DND-41 (cell line): ENCODE measurements at regions not wholly inside any gene's neighbourhood (a gene's known extent, or its start where the extent isn't known, plus 50 kb on each side); places are given as distances from the start of the nearest gene placed in this dataset.

Experiments used
- ATAC-seq: fragments of 200-7000 bp; cut with Tn5 transposase; 3 replicates; pipeline ENCODE4 v1.9.1; 2021; ENCODE audit warnings: low read depth; ENCODE audit not compliant: insufficient read depth
- DNase-seq: peaks from one replicate; pipeline ENCODE4 v3.0.0-alpha.2; 2020
- H2AFZ ChIP-seq: 2 replicates; pipeline ENCODE4 v1.6.0; 2012; ENCODE audit warnings: low read depth, low read length
- H3K27ac ChIP-seq: 2 replicates; pipeline ENCODE4 v1.5.1; 2012; ENCODE audit warnings: low read length, inconsistent platforms
- H3K27me3 ChIP-seq: fragments of 200-600 bp; sonication (generic); 2 replicates; pipeline ENCODE4 v1.6.0; 2012; ENCODE audit warnings: low read length, mild to moderate bottlenecking, inconsistent platforms; ENCODE audit not compliant: insufficient read depth, poor library complexity
- H3K36me3 ChIP-seq: 2 replicates; pipeline ENCODE4 v1.5.1; 2012; ENCODE audit warnings: low read length, inconsistent platforms; ENCODE audit not compliant: insufficient read depth
- H3K4me1 ChIP-seq: 2 replicates; pipeline ENCODE4 v1.5.1; 2012; ENCODE audit warnings: mild to moderate bottlenecking, low read length; ENCODE audit not compliant: insufficient read depth
- H3K4me2 ChIP-seq: 2 replicates; pipeline ENCODE4 v1.6.0; 2012; ENCODE audit warnings: mild to moderate bottlenecking, moderate library complexity, low read length, inconsistent platforms; ENCODE audit not compliant: insufficient read depth
- H3K4me3 ChIP-seq, 2 experiments: fragments of 200-600 bp in 1 of 2; shearing (Covaris generic) in 1 of 2; 2 replicates each; pipeline ENCODE4 v1.5.1; 2012 to 2016; ENCODE audit warnings: inconsistent platforms in 2 of 2, low read length in 2 of 2, mild to moderate bottlenecking in 2 of 2, low read depth in 1 of 2, moderate library complexity in 1 of 2
- H3K79me2 ChIP-seq: 2 replicates; pipeline ENCODE4 v1.6.0; 2012; ENCODE audit warnings: low read length, inconsistent platforms; ENCODE audit not compliant: insufficient read depth
- H3K9ac ChIP-seq: 2 replicates; pipeline ENCODE4 v1.6.0; 2012; ENCODE audit warnings: low read depth, mild to moderate bottlenecking, inconsistent platforms, low read length, moderate library complexity
- H3K9me3 ChIP-seq: 2 replicates; pipeline ENCODE4 v1.5.1; 2012; ENCODE audit warnings: low read length, moderate library complexity, mild to moderate bottlenecking, inconsistent platforms; ENCODE audit not compliant: insufficient read depth, severe bottlenecking
- H4K20me1 ChIP-seq: 2 replicates; pipeline ENCODE4 v1.6.0; 2012; ENCODE audit warnings: low read length; ENCODE audit not compliant: insufficient read depth
- CTCF ChIP-seq: IDR thresholded peaks from 2 replicates; pipeline ENCODE4 v1.5.1; 2012; ENCODE audit warnings: borderline replicate concordance, low read length, moderate library complexity, mild to moderate bottlenecking; ENCODE audit not compliant: poor library complexity, severe bottlenecking; ENCODE audit errors: extremely low read depth
- EZH2 ChIP-seq: IDR thresholded peaks from 3 replicates; pipeline ENCODE4 v1.6.1; 2012; ENCODE audit warnings: borderline replicate concordance, low read depth, mild to moderate bottlenecking, moderate library complexity, low read length, inconsistent platforms; ENCODE audit not compliant: severe bottlenecking

GRCh38 chr5:7087719-7088297 lies 308.1 kb upstream of the ADCY2 start:
- H3K79me2 ChIP-seq, result no peaks in the 10 kb centered on the region
- H3K27ac ChIP-seq, result no peak overlapping the region
- H3K4me3 ChIP-seq, result no peak overlapping the region
- H3K9ac ChIP-seq, result no peak overlapping the region
- no peak overlapping the region for H2AFZ ChIP-seq
- no peak for TF ChIP-seq EZH2
- TF ChIP-seq CTCF, result no peak
- DNase-seq (no peak), ATAC-seq (no peak)
- no peaks in the 10 kb centered on the region for H3K36me3 ChIP-seq
- H3K27me3 ChIP-seq, result no peaks in the 10 kb centered on the region
- no peak overlapping the region for H3K4me2 ChIP-seq
- no peaks in the 10 kb centered on the region for H3K4me1 ChIP-seq
- H3K9me3 ChIP-seq, result no peaks in the 10 kb centered on the region
- no peaks in the 10 kb centered on the region for H4K20me1 ChIP-seq

- Histone ChIP-seq H3K27me3 (no peaks in the 10 kb centered on the region), H3K36me3 (no peaks in the 10 kb centered on the region), H2AFZ (no peak overlapping the region), H3K4me1 (no peaks in the 10 kb centered on the region), H3K79me2 (no peaks in the 10 kb centered on the region), H3K9me3 (no peaks in the 10 kb centered on the region), H3K27ac (no peak overlapping the region), H4K20me1 (no peaks in the 10 kb centered on the region), H3K4me2 (no peak overlapping the region), H3K9ac (no peak overlapping the region), H3K4me3 (no peak overlapping the region)
- no peak for DNase-seq
- no peak for ATAC-seq
- no peak for TF ChIP-seq EZH2
- TF ChIP-seq CTCF, result no peak
Observed at GRCh38 chr5:7088849-7089248, 307.1 kb upstream of the ADCY2 start.

DNA sequence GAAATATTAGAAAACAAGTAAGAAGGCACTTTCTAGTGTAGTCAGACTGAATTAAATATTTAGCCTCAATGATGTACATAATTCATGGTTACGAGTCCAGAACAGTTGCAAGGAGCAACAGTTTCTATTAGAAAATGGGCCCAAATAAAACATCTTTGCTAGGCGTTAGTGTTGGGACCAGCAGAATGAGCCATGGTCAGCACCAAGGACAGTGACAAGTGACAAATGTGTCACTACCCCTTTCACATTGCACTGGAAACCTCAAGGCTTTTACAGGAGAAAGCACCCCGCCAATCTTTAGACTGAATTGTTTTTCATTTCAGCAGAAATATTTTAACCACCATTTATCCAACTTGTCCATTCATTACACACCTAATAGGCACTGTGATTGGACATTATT lies 301.3 kb upstream of the ADCY2 start:
- no peaks in the 10 kb centered on the region for H4K20me1 ChIP-seq
- H3K36me3 ChIP-seq, result no peaks in the 10 kb centered on the region
- no peak overlapping the region for H3K4me2 ChIP-seq
- no peaks in the 10 kb centered on the region for H3K9me3 ChIP-seq
- H3K9ac ChIP-seq, result no peak overlapping the region
- H3K27ac ChIP-seq, result no peak overlapping the region
- no peak overlapping the region for H3K4me3 ChIP-seq
- DNase-seq, result peak; percentile 53
- ATAC-seq, result peak; percentile 65; the same call in 1 of the 3 replicates
- TF ChIP-seq CTCF (no peak), EZH2 (no peak)
- H3K79me2 ChIP-seq, result no peaks in the 10 kb centered on the region
- no peaks in the 10 kb centered on the region for H3K4me1 ChIP-seq
- no peak overlapping the region for H2AFZ ChIP-seq
- H3K27me3 ChIP-seq, result no peaks in the 10 kb centered on the region

- H3K9me3 ChIP-seq, result no peaks in the 10 kb centered on the region
- no peaks in the 10 kb centered on the region for H3K36me3 ChIP-seq
- no peaks in the 10 kb centered on the region for H4K20me1 ChIP-seq
- DNase-seq (no peak), ATAC-seq (no peak)
- H2AFZ ChIP-seq, result no peak overlapping the region
- no peaks in the 10 kb centered on the region for H3K27me3 ChIP-seq
- no peak overlapping the region for H3K27ac ChIP-seq
- no peak overlapping the region for H3K9ac ChIP-seq
- TF ChIP-seq EZH2 (no peak), CTCF (no peak)
- no peak overlapping the region for H3K4me2 ChIP-seq
- no peak overlapping the region for H3K4me3 ChIP-seq
- H3K4me1 ChIP-seq, result no peaks in the 10 kb centered on the region
- no peaks in the 10 kb centered on the region for H3K79me2 ChIP-seq
Observed at GRCh38 chr5:7096294-7096693, 299.6 kb upstream of the ADCY2 start.
